ENCODE measurements at regions not wholly inside any gene's neighbourhood (a gene's known extent, or its start where the extent isn't known, plus 50 kb on each side); places are given as distances from the start of the nearest gene placed in this dataset.

GRCh38 chr4:81816031-81816761, 344.5 kb upstream of the RASGEF1B start:
- TF ChIP-seq Cebpa-rat (IDR thresholded peaks at IDR 0.05) = no peak
- H3K4me1 ChIP-seq = no peaks in the 10 kb centered on the region
- H3K36me3 ChIP-seq = no peaks in the 10 kb centered on the region
- no peaks in the 10 kb centered on the region for H3K27me3 ChIP-seq
- H3K4me2 ChIP-seq = no peak overlapping the region
- no peak overlapping the region for H3K4me3 ChIP-seq
- no peaks in the 10 kb centered on the region for H4K20me1 ChIP-seq
- H3K9me3 ChIP-seq = no peaks in the 10 kb centered on the region
- no peak overlapping the region for H3K27ac ChIP-seq
- no peak overlapping the region for H3K9ac ChIP-seq

GRCh38 chr4:81814987-81815541, 343.4 kb upstream of the RASGEF1B start:
- Histone ChIP-seq H3K4me2 (no peak overlapping the region), H3K4me3 (no peak overlapping the region), H3K27ac (no peak overlapping the region), H3K4me1 (no peaks in the 10 kb centered on the region), H3K9me3 (no peaks in the 10 kb centered on the region), H3K27me3 (no peaks in the 10 kb centered on the region), H3K36me3 (no peaks in the 10 kb centered on the region), H4K20me1 (no peaks in the 10 kb centered on the region), H3K9ac (no peak overlapping the region)
- TF ChIP-seq Cebpa-rat (IDR thresholded peaks at IDR 0.05) = no peak

GRCh38 chr4:81811562-81812293, 340.0 kb upstream of the RASGEF1B start:
- no peak for TF ChIP-seq Cebpa-rat (IDR thresholded peaks at IDR 0.05)
- H3K9ac ChIP-seq = no peak overlapping the region
- no peak overlapping the region for H3K27ac ChIP-seq

GRCh38 chr4:81808011-81808672, 336.4 kb upstream of the RASGEF1B start:
- no peak overlapping the region for H3K4me2 ChIP-seq
- H3K9ac ChIP-seq = no peak overlapping the region
- no peak for TF ChIP-seq Cebpa-rat (IDR thresholded peaks at IDR 0.05)
- H4K20me1 ChIP-seq = no peaks in the 10 kb centered on the region
- no peak overlapping the region for H3K4me3 ChIP-seq
- no peak overlapping the region for H3K27ac ChIP-seq
- no peaks in the 10 kb centered on the region for H3K27me3 ChIP-seq
- no peaks in the 10 kb centered on the region for H3K36me3 ChIP-seq
- no peaks in the 10 kb centered on the region for H3K4me1 ChIP-seq
- H3K9me3 ChIP-seq = no peaks in the 10 kb centered on the region

More at GRCh38 chr4:81811562-81812293, 340.0 kb upstream of the RASGEF1B start:
- no peak overlapping the region for H3K4me3 ChIP-seq
- H3K9me3 ChIP-seq = no peaks in the 10 kb centered on the region
- H3K4me1 ChIP-seq = no peaks in the 10 kb centered on the region
- no peaks in the 10 kb centered on the region for H3K36me3 ChIP-seq
- H3K4me2 ChIP-seq = no peak overlapping the region
- H4K20me1 ChIP-seq = no peaks in the 10 kb centered on the region
- no peaks in the 10 kb centered on the region for H3K27me3 ChIP-seq

GRCh38 chr4:81807386-81807785, 335.7 kb upstream of the RASGEF1B start:
- H3K27ac ChIP-seq = no peak overlapping the region
- no peak for TF ChIP-seq Cebpa-rat (IDR thresholded peaks at IDR 0.05)
- no peak overlapping the region for H3K4me2 ChIP-seq
- H3K36me3 ChIP-seq = no peaks in the 10 kb centered on the region
- no peak overlapping the region for H3K4me3 ChIP-seq
- no peaks in the 10 kb centered on the region for H4K20me1 ChIP-seq
- H3K27me3 ChIP-seq = no peaks in the 10 kb centered on the region
- H3K4me1 ChIP-seq = no peaks in the 10 kb centered on the region
- no peaks in the 10 kb centered on the region for H3K9me3 ChIP-seq
- H3K9ac ChIP-seq = no peak overlapping the region

GRCh38 chr4:81806485-81806884, 334.8 kb upstream of the RASGEF1B start:
- H3K27ac ChIP-seq = no peak overlapping the region
- H3K4me1 ChIP-seq = no peaks in the 10 kb centered on the region
- no peak for TF ChIP-seq Cebpa-rat (IDR thresholded peaks at IDR 0.05)
- no peaks in the 10 kb centered on the region for H3K9me3 ChIP-seq
- H3K36me3 ChIP-seq = no peaks in the 10 kb centered on the region
- H3K4me2 ChIP-seq = no peak overlapping the region
- no peak overlapping the region for H3K9ac ChIP-seq
- no peak overlapping the region for H3K4me3 ChIP-seq
- H3K27me3 ChIP-seq = no peaks in the 10 kb centered on the region
- no peaks in the 10 kb centered on the region for H4K20me1 ChIP-seq

- Histone ChIP-seq H3K27ac (no peak overlapping the region), H3K27me3 (no peaks in the 10 kb centered on the region), H3K4me1 (no peaks in the 10 kb centered on the region), H4K20me1 (no peaks in the 10 kb centered on the region), H3K9ac (no peak overlapping the region), H3K9me3 (no peaks in the 10 kb centered on the region), H3K4me3 (no peak overlapping the region), H3K4me2 (no peak overlapping the region), H3K36me3 (no peaks in the 10 kb centered on the region)
- TF ChIP-seq Cebpa-rat (IDR thresholded peaks at IDR 0.05) = no peak
Observed at GRCh38 chr4:81804849-81805248, 333.1 kb upstream of the RASGEF1B start.

- Histone ChIP-seq H3K36me3 (no peaks in the 10 kb centered on the region), H3K4me2 (no peak overlapping the region), H3K9me3 (no peaks in the 10 kb centered on the region; the same call in 1 of the 2 replicates), H3K4me1 (no peaks in the 10 kb centered on the region), H3K9ac (no peak overlapping the region), H3K27me3 (no peaks in the 10 kb centered on the region), H3K27ac (no peak overlapping the region), H3K4me3 (no peak overlapping the region), H4K20me1 (no peaks in the 10 kb centered on the region)
- no peak for TF ChIP-seq Cebpa-rat (IDR thresholded peaks at IDR 0.05)
Observed at GRCh38 chr4:81802285-81802846, 330.7 kb upstream of the RASGEF1B start.

GRCh38 chr4:81799371-81799770, 327.7 kb upstream of the RASGEF1B start:
- Histone ChIP-seq H3K27ac (no peak overlapping the region), H3K36me3 (no peaks in the 10 kb centered on the region), H3K4me2 (no peak overlapping the region), H3K9me3 (no peaks in the 10 kb centered on the region; the same call in 1 of the 2 replicates), H3K4me1 (no peaks in the 10 kb centered on the region), H4K20me1 (no peaks in the 10 kb centered on the region), H3K9ac (no peak overlapping the region), H3K27me3 (no peaks in the 10 kb centered on the region), H3K4me3 (no peak overlapping the region)
- TF ChIP-seq Cebpa-rat (IDR thresholded peaks at IDR 0.05) = no peak

Data from BLaER1 (cell line).